HT-29 (cell line): ENCODE measurements at regions not wholly inside any gene's neighbourhood (a gene's known extent, or its start where the extent isn't known, plus 50 kb on each side); places are given as distances from the start of the nearest gene placed in this dataset.

Experiments used
- DNase-seq: peaks from one replicate; pipeline ENCODE4 v3.0.0-alpha.2; 2015; ENCODE audit warnings: low spot score

DNA sequence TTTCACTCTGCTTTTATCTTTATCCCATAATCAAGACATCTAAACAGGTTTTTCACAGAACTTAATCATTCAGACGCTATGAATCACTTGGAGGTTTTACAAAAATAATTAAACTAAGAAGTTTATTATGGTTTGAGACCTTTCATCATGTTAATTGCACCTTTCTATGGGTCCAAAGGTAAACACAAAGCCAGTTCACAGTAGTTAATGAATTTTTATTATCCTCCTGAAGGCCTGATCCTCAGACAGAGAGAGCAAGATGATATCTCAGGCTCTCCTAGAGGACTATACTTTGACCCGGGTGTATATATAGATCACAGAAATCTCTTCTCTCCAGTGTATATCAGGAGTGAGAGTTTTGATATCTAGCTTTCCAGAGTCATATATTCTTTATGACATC lies 1044.3 kb upstream of the RAG2 start:
- peak; percentile 26 for DNase-seq

DNA sequence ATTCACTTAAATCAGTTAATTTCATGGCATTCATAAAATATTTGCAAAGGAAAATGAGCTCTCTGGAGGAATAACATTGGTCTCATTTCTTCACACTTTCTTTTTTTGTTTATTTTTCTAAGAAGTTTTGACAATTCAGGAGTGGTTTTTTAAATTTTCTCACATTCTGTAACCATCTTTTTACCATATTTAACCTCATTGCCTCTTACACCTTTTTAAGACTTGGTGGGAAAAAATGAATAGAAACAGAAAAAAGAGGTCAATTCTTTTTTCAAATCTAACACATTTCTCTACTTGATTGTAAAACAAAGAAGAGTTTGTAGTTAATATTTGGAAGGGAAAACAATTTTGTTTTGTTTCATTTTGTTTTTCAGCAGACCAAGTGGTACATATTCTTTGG lies 1034.7 kb upstream of the RAG2 start:
- DNase-seq = no peak

- no peak for DNase-seq
Measured at GRCh38 chr11:37630866-37631265, 1032.8 kb upstream of the RAG2 start.

GRCh38 chr11:37623778-37624177 lies 1025.7 kb upstream of the RAG2 start:
- DNase-seq = no peak

DNA sequence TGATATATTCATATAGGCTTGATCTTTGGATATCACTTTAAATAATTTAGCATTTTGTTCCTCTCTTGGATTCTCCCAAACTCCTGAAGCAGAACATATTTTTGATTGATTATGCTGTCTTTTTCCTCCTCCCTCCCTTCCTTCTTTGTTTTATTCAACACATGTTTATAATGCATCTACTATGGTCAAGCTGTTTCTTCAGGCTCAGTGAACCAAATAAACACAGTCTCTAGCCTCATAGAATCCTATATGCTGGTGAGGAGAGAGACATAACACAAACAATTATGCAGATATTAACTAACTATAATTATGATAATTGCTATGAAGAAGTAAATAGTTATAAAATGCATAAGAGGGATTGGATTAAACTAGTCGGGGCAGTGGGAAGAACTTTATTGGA lies 1023.6 kb upstream of the RAG2 start:
- no peak for DNase-seq

DNA sequence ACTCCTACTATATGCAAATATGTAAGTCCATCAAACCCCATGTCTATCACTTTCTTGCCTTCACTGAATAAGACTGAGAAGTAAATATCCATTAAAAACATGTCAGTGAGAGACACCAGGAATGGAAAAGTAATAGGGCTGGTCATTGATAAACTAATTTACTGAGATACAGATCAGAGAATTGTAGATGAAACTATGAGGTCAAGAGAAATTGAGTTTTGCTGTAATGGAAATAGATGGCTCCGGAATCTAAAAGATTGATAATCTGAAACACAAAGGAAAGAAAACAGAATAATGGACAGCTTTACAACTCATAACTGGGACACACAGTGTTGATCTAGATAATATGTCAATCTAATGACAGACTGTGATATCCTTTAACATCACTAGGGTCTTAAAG lies 1018.3 kb upstream of the RAG2 start:
- no peak for DNase-seq

DNA sequence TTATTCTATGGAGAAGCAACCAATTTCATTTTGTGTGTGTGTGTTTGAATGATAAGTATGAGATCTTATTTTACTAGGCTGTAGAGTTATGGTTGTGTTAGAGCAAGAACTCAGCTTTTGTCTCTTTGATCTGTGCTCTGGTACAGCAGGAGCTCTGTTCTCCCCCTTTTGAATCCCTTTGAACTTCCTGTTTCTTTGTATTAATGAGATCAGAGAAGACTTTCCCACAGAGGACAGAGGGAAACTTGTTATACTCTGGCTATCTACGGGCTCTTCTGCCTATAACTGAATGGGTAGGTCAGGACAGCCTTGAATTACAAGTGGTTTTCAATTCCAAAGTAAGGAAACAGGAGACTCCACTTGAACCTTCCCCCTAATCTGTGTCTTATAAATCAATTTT lies 1015.0 kb upstream of the RAG2 start:
- DNase-seq = no peak

DNA sequence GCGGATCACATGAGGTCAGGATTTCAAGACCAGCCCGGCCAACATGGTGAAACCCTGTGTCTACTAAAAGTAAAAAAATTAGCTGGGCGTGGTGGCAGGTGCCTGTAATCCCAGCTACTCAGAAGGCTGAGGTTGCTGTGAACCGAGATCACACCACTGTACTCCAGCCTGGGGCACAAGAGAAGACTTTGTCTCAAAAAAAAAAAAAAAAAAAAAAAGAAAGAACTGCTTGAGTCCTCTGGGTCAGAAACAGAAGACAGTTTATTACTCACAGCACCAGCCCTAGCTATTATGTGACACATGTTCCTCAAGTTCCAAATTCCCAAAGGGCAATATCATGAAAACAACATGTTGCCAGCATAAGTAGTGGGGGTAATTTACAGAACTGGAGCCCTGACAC lies 1014.1 kb upstream of the RAG2 start:
- no peak for DNase-seq

- DNase-seq = no peak
Measured at GRCh38 chr11:37605229-37605628, 1007.2 kb upstream of the RAG2 start.

GRCh38 chr11:37598381-37598780 lies 1000.3 kb upstream of the RAG2 start:
- DNase-seq = no peak

GRCh38 chr11:37597776-37598175 lies 999.7 kb upstream of the RAG2 start:
- DNase-seq = no peak

DNA sequence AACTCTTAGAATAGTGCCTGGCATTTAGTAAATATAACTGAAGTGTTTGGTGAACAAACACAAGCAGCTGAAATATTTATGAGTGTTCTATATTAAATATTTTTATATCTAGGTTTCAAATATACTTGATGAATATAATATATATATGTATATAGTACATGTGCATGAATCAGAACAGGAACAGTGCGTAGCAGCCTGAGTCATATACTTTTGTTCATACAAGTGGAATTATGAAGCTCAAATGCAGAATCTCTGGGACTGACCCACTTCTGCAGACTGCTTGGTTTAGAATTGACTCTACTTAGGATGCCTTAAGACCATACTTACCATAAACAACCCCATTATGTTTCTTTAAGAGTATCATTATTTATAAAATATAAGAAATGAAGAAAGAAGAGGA lies 997.8 kb upstream of the RAG2 start:
- no peak for DNase-seq

- DNase-seq = no peak
Measured at GRCh38 chr11:37574361-37574760, 976.3 kb upstream of the RAG2 start.

- no peak for DNase-seq
Measured at GRCh38 chr11:37572491-37573171, 974.6 kb upstream of the RAG2 start.

GRCh38 chr11:37571246-37571645 lies 973.2 kb upstream of the RAG2 start:
- no peak for DNase-seq

DNA sequence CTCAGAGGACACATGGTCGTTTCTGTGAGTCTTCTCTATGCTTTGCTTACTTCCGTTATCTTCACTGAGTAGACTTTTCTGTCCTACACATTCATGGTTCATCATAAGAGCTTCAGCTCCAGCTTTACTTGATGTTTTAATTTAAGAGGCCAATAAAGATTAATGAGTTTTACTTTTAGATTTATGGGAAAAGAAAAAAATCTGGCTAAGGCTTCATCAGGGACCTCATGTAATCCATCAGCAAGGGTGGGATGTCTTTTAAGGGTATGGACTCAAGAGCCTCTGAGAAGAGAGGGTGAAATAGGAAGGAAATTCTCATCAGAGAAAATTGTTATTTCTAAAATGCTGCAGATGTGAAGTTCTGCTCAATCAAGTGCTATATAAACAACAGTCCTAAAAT lies 963.0 kb upstream of the RAG2 start:
- no peak for DNase-seq

DNA sequence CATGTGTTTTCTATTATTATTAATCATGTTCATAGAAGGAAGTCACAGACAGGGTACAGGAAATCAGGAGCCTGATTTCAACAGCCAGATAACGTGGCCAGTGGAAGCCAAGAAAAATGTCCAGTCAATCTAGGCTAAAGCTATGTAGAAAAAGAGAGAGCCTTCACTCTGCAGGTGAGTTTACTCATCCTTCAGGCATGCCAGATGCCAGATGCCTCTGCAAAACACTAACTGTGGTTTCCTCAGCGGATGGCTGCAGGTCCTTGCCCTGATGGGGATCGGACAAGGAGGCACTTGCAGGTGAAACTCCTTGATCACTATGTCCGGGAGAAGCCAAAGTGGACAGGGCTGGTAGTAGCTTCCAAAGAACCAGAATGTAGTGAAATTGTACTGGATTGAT lies 962.3 kb upstream of the RAG2 start:
- DNase-seq = no peak

GRCh38 chr11:37558619-37559210 lies 960.7 kb upstream of the RAG2 start:
- DNase-seq = no peak

- DNase-seq = no peak
Measured at GRCh38 chr11:37557990-37558389, 960.0 kb upstream of the RAG2 start.

DNA sequence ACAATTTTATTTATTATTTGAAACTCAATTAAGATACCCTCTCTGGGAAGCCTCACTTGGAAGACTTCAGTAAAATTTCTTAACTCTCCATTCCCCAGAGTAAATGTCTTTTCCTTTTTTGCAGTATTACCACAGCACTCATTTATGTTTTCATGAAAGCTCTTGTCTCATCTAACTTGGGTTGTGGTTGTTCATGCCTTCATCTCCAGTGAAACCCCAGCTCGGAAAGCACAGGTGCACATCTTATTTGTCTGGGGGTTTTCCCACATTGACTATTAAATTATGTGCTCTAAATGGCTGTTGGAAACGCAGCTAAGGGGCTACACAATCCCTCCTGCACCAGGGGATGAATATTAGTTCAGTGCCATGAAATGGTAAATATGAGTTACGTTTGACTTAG lies 954.2 kb upstream of the RAG2 start:
- no peak for DNase-seq

DNA sequence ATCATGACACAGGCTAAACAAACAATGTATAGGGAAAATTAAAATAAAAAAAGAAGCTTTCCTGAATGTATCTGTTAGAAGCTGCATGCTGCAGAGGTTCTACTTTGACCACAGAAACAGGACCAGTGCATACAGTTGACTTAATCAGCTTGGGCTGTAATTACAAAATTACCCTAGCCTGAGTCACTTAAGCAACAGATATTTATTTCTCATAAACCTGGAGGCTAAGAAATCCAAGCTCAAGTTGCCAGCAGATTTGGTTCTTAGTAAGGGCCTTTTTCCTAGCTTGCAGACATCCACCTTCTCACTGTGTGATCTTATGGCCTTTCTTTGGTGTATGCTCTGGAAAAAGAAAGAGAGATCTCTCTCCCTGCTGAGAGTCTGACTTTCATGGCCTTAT lies 946.5 kb upstream of the RAG2 start:
- DNase-seq = no peak

DNA sequence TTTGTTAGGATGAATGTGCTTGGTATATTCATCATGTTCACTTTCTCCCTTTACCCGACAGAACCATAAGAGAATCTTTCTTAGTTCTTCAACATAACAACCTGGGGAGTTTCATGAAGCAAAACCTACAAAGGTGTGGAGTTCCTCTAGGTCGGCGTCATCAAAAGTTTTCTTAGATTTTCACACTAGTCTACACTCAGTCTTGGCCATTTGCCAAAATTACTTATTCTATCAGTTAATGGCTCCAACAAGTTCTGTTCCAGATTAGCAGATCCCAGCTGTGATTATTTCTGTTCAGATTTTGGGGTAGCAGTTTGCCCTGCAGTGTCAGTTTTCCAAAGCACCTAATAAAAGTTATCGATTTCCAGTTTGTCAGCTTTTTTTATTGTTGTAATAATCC lies 935.8 kb upstream of the RAG2 start:
- DNase-seq = no peak

- no peak for DNase-seq
Measured at GRCh38 chr11:37533087-37533486, 935.1 kb upstream of the RAG2 start.

DNA sequence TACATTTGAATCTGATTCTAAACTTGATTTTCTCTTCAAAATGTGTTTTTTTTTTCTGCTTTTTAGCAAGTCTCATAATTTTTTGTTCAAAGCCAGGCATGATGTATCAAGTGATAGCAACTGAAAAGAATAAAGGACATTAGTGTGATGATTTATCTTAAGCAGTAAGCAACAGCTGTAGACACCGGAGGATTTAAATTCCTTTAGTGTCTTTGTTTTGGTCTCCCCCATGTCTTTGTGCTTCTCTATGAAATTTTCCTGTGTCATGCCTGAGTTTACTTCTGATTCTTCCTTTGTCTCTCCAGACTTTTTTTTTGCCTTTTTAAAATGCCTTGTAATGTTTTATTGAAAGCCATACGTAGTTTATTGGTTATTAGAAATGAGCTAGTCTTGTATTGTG lies 934.2 kb upstream of the RAG2 start:
- DNase-seq = no peak
